H9 (cell line): ENCODE measurements at regions not wholly inside any gene's neighbourhood (a gene's known extent, or its start where the extent isn't known, plus 50 kb on each side); places are given as distances from the start of the nearest gene placed in this dataset.

Source experiments
- DNase-seq: peaks from one replicate; pipeline ENCODE4 v3.0.0-alpha.2; 2017
- H2AFZ ChIP-seq: one replicate; pipeline ENCODE4 v1.6.1; 2013; ENCODE audit warnings: mild to moderate bottlenecking, low read length, control low read depth, moderate library complexity
- H2AK5ac ChIP-seq: 2 replicates; pipeline ENCODE4 v1.6.1; 2013; ENCODE audit warnings: low read length, control low read depth, mixed read lengths; ENCODE audit not compliant: insufficient read length
- H2BK120ac ChIP-seq: one replicate; pipeline ENCODE4 v1.6.1; 2013; ENCODE audit warnings: low read depth, mild to moderate bottlenecking, low read length, control low read depth, inconsistent platforms; ENCODE audit not compliant: poor library complexity, severe bottlenecking
- H2BK12ac ChIP-seq: 2 replicates; pipeline ENCODE4 v1.6.1; 2013; ENCODE audit warnings: low read length, control low read depth, mixed read lengths, low read depth; ENCODE audit not compliant: insufficient read length
- H2BK15ac ChIP-seq: 2 replicates; pipeline ENCODE4 v1.6.1; 2013; ENCODE audit warnings: low read depth, low read length, control low read depth
- H2BK20ac ChIP-seq: one replicate; pipeline ENCODE4 v1.6.1; 2013; ENCODE audit warnings: low read depth, mild to moderate bottlenecking, low read length, control low read depth, inconsistent platforms; ENCODE audit not compliant: poor library complexity, severe bottlenecking
- H2BK5ac ChIP-seq: 2 replicates; pipeline ENCODE4 v1.6.1; 2013; ENCODE audit warnings: low read length, control low read depth, mixed read lengths; ENCODE audit not compliant: insufficient read length
- H3K14ac ChIP-seq: 2 replicates; pipeline ENCODE4 v1.6.1; 2013; ENCODE audit warnings: low read length, control low read depth; ENCODE audit not compliant: insufficient read depth
- H3K18ac ChIP-seq: 2 replicates; pipeline ENCODE4 v1.6.1; 2013; ENCODE audit warnings: low read depth, mild to moderate bottlenecking, mixed read lengths, low read length, control low read depth; ENCODE audit not compliant: insufficient read length
- H3K23ac ChIP-seq: 2 replicates; pipeline ENCODE4 v1.6.1; 2013; ENCODE audit warnings: low read length, control low read depth, mixed read lengths, low read depth; ENCODE audit not compliant: insufficient read length
- H3K23me2 ChIP-seq: 2 replicates; pipeline ENCODE4 v1.6.1; 2013; ENCODE audit warnings: low read depth, mild to moderate bottlenecking, mixed read lengths, low read length, control low read depth; ENCODE audit not compliant: insufficient read length, poor library complexity, severe bottlenecking
- H3K27ac ChIP-seq: 2 replicates; pipeline ENCODE4 v1.5.1; 2013; ENCODE audit warnings: low read length, control low read depth, mixed read lengths, low read depth; ENCODE audit not compliant: insufficient read length
- H3K27me3 ChIP-seq: 2 replicates; pipeline ENCODE4 v1.6.1; 2013; ENCODE audit warnings: low read length, control low read depth, inconsistent platforms; ENCODE audit not compliant: insufficient read depth
- H3K4ac ChIP-seq: 2 replicates; pipeline ENCODE4 v1.6.1; 2013; ENCODE audit warnings: low read depth, mild to moderate bottlenecking, control low read depth, inconsistent platforms, low read length, moderate library complexity
- H3K4me1 ChIP-seq: 2 replicates; pipeline ENCODE4 v1.6.1; 2013; ENCODE audit warnings: low read length, control low read depth, inconsistent platforms; ENCODE audit not compliant: insufficient read depth
- H3K4me2 ChIP-seq: 2 replicates; pipeline ENCODE4 v1.6.1; 2013; ENCODE audit warnings: low read length, control low read depth, mixed read lengths; ENCODE audit not compliant: insufficient read length, insufficient read depth
- H3K56ac ChIP-seq: 2 replicates; pipeline ENCODE4 v1.6.1; 2013; ENCODE audit warnings: low read depth, mild to moderate bottlenecking, mixed read lengths, low read length, control low read depth; ENCODE audit not compliant: insufficient read length
- H3K79me1 ChIP-seq: 2 replicates; pipeline ENCODE4 v1.6.1; 2013; ENCODE audit warnings: low read depth, mild to moderate bottlenecking, moderate library complexity, low read length, control low read depth, inconsistent platforms; ENCODE audit not compliant: insufficient read depth, poor library complexity, severe bottlenecking
- H3K79me2 ChIP-seq: 2 replicates; pipeline ENCODE4 v1.6.1; 2013; ENCODE audit warnings: low read length, control low read depth, inconsistent platforms; ENCODE audit not compliant: insufficient read depth
- H3K9ac ChIP-seq: 2 replicates; pipeline ENCODE4 v1.6.1; 2013; ENCODE audit warnings: low read length, control low read depth, mixed read lengths; ENCODE audit not compliant: insufficient read length; ENCODE audit errors: extremely low read depth
- H3K9me3 ChIP-seq: one replicate; pipeline ENCODE4 v1.6.1; 2013; ENCODE audit warnings: low read depth, low read length, inconsistent platforms; ENCODE audit not compliant: control insufficient read depth
- H3T11ph ChIP-seq: one replicate; pipeline ENCODE4 v1.6.1; 2013; ENCODE audit warnings: mild to moderate bottlenecking, low read length, control low read depth, inconsistent platforms
- H4K20me1 ChIP-seq: one replicate; pipeline ENCODE4 v1.6.1; 2013; ENCODE audit not compliant: control insufficient read depth, insufficient read length, insufficient read depth
- H4K5ac ChIP-seq: 2 replicates; pipeline ENCODE4 v1.6.1; 2013; ENCODE audit warnings: low read depth, mild to moderate bottlenecking, mixed read lengths, low read length, control low read depth; ENCODE audit not compliant: insufficient read length
- H4K8ac ChIP-seq: replicated peaks from 2 replicates; pipeline ENCODE4 v1.6.1; 2013; ENCODE audit warnings: low read length, control low read depth, mixed read lengths, low read depth; ENCODE audit not compliant: insufficient read length
- H4K91ac ChIP-seq: 2 replicates; pipeline ENCODE4 v1.6.1; 2013; ENCODE audit warnings: low read depth, mild to moderate bottlenecking, moderate library complexity, mixed read lengths, low read length, control low read depth; ENCODE audit not compliant: insufficient read length
- H3K27ac Mint-ChIP-seq, 3 experiments: 2 replicates in 2 of 3; 3 replicates in 1 of 3; pipeline ENCODE4 v1.8.0; 2020 to 2021; ENCODE audit warnings: mixed read lengths in 3 of 3, mild to moderate bottlenecking in 1 of 3, moderate library complexity in 1 of 3
- H3K27me3 Mint-ChIP-seq: 2 replicates; pipeline ENCODE4 v1.8.0; 2021; ENCODE audit warnings: low read depth, mild to moderate bottlenecking, moderate library complexity, mixed read lengths
- H3K36me3 Mint-ChIP-seq, 3 experiments: 2 replicates in 2 of 3; 3 replicates in 1 of 3; pipeline ENCODE4 v1.8.0; 2020 to 2021; ENCODE audit warnings: low read depth in 3 of 3, mixed read lengths in 3 of 3; ENCODE audit not compliant: insufficient read depth in 1 of 3
- H3K4me1 Mint-ChIP-seq, 2 experiments: 2 replicates each; pipeline ENCODE4 v1.8.0; 2020; ENCODE audit warnings: mixed read lengths in 2 of 2
- H3K4me3 Mint-ChIP-seq, 2 experiments: 2 replicates in 1 of 2; 3 replicates in 1 of 2; pipeline ENCODE4 v1.8.0; 2020 to 2021; ENCODE audit warnings: mild to moderate bottlenecking in 2 of 2, mixed read lengths in 2 of 2, moderate library complexity in 1 of 2
- H3K9me3 Mint-ChIP-seq, 2 experiments: 2 replicates in 1 of 2; 3 replicates in 1 of 2; pipeline ENCODE4 v1.8.0; 2020; ENCODE audit warnings: mild to moderate bottlenecking in 2 of 2, mixed read lengths in 2 of 2, moderate library complexity in 1 of 2
- CTCF ChIP-seq: fragments of 200-600 bp; sonication (generic); conservative IDR thresholded peaks from 3 replicates; pipeline ENCODE4 v1.8.0; 2021; ENCODE audit warnings: antibody characterized with exemption, mild to moderate bottlenecking
- WGBS: extraction: QIAGEN DNeasy Blood & Tissue Kit; methylation state at CpG from one replicate; pipeline ENCODE4 v1.1.7; 2013; ENCODE audit warnings: missing lambda C conversion rate, low lambda C conversion rate, mixed read lengths; ENCODE audit not compliant: insufficient read length; ENCODE audit errors: extremely low coverage; 5-methylcytosine and 5-hydroxymethylcytosine counted together

DNA sequence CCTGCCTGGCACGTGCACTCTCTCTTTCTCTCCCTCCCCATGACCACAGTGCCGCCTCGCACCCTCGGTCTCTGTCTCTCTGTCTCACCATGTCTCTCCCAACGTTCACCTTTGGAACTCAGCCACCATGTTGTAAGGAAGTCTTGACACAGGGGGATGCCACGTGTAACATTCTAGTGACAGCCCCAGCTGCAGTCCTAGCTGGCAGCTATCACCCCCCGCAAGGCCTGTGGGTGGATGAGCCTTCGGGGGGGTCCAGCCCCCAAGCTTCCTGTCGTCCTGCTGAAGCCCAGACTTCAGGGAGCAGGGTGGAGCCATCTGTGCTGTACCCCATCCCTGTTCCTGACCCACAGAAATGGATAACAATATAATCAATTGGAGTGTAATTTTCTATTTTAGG lies 118.5 kb downstream of the SOX1 start:
- H3K18ac ChIP-seq, result no peak overlapping the region
- no peaks in the 10 kb centered on the region for H3K23me2 ChIP-seq
- no peaks in the 10 kb centered on the region for H4K20me1 ChIP-seq
- H4K8ac ChIP-seq, result no peak overlapping the region
- no peaks in the 10 kb centered on the region for H3K79me2 ChIP-seq
- H2BK20ac ChIP-seq, result no peak overlapping the region
- H3K4ac ChIP-seq, result no peak overlapping the region
- H3K4me3 Mint-ChIP-seq, result no peak overlapping the region
- H2BK12ac ChIP-seq, result no peak overlapping the region
- H3K9me3 Mint-ChIP-seq, result peaks cover 0 to 3% of the 10 kb centered on the region in 2 experiments; a peak in 2 of 5 replicates
- no peaks in the 10 kb centered on the region for H3K79me1 ChIP-seq
- no peak overlapping the region for H2BK120ac ChIP-seq
- H3K27me3 ChIP-seq, result no peaks in the 10 kb centered on the region
- no peak overlapping the region for H3K9ac ChIP-seq
- H2AFZ ChIP-seq, result no peak overlapping the region
- no peak for DNase-seq
- no peaks in the 10 kb centered on the region; a peak in 1 of 7 replicates for H3K36me3 Mint-ChIP-seq
- H3K27ac Mint-ChIP-seq, result no peak overlapping the region
- H2BK15ac ChIP-seq, result no peak overlapping the region
- H2BK5ac ChIP-seq, result no peak overlapping the region
- no peaks in the 10 kb centered on the region for H3K9me3 ChIP-seq
- H3K4me1 ChIP-seq, result no peaks in the 10 kb centered on the region
- no CpG with 5 or more reads among the region's 9 CpGs for WGBS
- no peak overlapping the region for H3K56ac ChIP-seq
- H3T11ph ChIP-seq, result no peak overlapping the region
- H3K27ac ChIP-seq, result no peak overlapping the region
- no peak overlapping the region for H3K23ac ChIP-seq
- no peak overlapping the region for H4K91ac ChIP-seq
- H3K27me3 Mint-ChIP-seq, result peaks cover 10% of the 10 kb centered on the region
- no peak for TF ChIP-seq CTCF
- peaks cover 3 to 6% of the 10 kb centered on the region in 2 experiments; a peak in 2 of 4 replicates for H3K4me1 Mint-ChIP-seq
- H3K4me2 ChIP-seq, result no peak overlapping the region
- no peak overlapping the region; the same call in 1 of the 2 replicates for H3K14ac ChIP-seq
- no peak overlapping the region for H4K5ac ChIP-seq
- H2AK5ac ChIP-seq, result no peak overlapping the region
